HG02759 (cell line): ENCODE measurements at regions not wholly inside any gene's neighbourhood (a gene's known extent, or its start where the extent isn't known, plus 50 kb on each side); places are given as distances from the start of the nearest gene placed in this dataset.

Experiments
- ATAC-seq: cut with Tn5 transposase; IDR thresholded peaks from one replicate; pipeline ENCODE4 v1.9.1; 2021; ENCODE audit warnings: mild to moderate bottlenecking, moderate library complexity; ENCODE audit not compliant: unreplicated experiment

DNA sequence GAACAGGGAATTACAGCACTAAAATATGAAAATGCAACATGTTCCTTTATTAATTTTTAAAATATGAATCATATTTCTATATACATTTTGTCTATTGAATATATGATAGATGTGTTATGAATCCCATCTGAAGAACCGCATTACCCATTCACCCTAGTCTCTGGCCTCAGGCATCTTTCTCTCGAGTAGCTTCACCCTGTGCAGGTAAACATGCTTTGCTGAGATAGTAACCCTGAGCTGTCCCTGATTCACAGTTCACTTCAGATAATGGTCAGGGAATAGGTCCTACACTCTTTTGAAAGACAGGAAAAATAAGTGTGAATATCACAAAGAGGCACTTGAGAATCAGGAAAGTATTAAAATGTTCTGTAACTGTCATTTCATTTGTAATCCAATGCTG, 766.8 kb downstream of the IRX1 start:
- no peak for ATAC-seq

- no peak for ATAC-seq
Measured at GRCh38 chr5:4363045-4363444, 767.4 kb downstream of the IRX1 start.

DNA sequence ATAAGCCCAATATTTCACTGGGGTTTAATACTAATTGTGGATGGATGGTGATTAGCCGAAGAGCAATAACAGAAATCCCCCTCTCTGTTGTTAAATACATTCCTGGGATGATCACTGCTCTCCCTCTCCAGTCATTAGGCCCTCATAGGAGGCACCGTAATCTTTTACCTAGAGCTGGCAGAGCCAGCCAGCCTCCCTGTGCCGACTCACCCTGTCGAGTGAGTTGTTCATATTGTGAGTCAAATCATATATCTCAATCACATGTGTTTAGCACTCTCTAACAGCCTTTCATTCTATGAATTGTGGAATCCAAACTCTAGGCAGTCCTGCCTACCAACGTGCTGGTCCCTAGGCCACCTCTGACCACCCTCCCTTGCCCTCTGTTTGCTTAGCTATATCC, 771.0 kb downstream of the IRX1 start:
- ATAC-seq: no peak

DNA sequence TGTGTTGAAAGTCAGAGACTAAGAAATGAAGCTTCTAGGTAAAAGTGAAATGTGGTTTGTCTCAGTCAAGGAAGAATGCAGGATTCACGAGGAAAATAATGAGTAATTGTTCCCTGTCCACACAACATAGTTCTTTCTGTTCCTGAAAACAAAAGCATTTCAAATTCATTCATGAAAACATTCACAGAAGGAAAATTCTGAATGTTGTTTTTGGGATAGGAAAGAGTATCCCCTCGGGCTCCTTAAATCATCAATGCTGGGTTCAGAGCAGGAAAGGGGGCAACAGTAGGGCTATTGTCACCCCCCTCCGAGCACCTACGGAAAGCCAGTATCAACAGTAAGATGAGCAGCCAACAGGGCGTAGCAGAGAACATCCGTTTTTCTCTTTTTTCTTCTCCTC, 769.9 kb upstream of the ADAMTS16 start:
- ATAC-seq: no peak

GRCh38 chr5:4372481-4372880, 767.6 kb upstream of the ADAMTS16 start:
- no peak for ATAC-seq

DNA sequence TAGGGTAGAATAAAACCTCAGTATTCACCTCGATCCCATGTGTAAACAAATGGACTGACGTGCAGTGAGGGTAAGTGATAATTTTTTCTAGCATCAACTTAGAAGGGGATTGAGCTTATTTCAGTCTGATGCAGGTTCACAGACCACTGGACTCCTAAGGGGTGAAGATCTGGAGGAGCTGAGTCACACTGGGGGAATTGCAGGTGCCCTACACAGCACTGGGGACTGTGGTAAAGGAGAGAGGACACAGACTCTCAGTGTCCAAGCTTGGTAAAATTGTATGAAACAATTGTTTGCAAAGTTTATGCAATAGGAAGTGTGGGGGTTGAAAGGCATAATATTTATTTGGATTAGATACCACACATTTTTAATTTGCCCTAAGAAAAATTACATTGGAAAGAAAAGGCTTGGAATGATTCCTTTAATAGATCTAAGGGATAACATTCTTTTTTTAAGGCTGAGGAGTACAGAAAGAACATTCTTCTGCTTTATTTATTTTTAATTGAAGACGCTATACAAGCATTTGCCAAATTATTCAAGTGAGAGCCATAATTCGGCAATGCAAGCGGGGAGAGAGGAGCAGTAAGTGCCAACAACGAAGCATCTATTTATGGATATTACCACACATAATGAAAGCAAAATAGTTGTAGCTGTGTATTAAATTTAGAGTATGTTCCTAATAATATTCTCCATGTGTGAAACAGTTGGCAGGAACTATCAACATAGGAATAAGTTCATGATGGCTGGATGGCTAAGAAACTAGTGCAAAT, 766.9 kb upstream of the ADAMTS16 start:
- ATAC-seq: no peak

- ATAC-seq: no peak
Measured at GRCh38 chr5:4374866-4375265, 765.3 kb upstream of the ADAMTS16 start.

- no peak for ATAC-seq
Measured at GRCh38 chr5:4375640-4376039, 764.5 kb upstream of the ADAMTS16 start.

DNA sequence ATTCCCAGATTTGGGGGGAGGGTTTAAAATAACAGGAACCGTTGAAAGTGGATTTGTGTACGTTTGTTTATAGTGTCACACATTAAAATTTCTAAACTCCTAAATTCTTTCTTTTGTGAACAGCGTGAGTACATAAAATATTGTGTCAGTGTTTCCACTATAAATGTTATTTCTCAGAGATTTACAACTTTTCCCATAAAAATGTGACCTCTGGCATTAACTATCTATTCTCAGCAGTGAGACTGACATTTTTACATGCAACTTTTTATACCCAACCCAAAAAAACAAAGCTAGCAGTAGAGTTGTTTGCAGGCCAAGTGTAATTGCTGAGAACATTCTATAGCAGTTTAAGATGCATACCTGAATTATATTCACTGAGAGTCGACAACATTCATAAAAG, 757.0 kb upstream of the ADAMTS16 start:
- ATAC-seq: no peak

- ATAC-seq: no peak
Measured at GRCh38 chr5:4383518-4384198, 756.5 kb upstream of the ADAMTS16 start.

- ATAC-seq: no peak
Measured at GRCh38 chr5:4384649-4385048, 755.5 kb upstream of the ADAMTS16 start.

- no peak for ATAC-seq
Measured at GRCh38 chr5:4386152-4386551, 754.0 kb upstream of the ADAMTS16 start.

DNA sequence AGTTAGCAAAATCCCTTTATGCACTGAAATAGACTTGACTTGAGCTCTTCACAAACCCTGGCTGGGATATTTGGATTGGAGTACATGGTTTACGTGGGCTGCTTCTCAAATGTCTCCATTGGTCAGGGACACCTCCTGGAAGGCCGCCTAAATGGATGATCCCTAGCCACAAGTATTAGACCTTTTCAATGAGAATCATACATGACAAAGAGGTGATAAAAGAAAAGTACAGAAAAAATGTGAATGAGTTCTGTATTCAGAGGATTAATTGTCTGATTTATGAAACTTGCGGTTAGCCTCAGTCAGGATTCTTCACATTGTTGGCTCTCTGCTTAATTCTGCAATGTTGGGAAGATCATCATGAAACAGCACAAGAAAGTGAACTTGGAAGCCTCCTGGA, 752.8 kb upstream of the ADAMTS16 start:
- ATAC-seq: no peak

- no peak for ATAC-seq
Measured at GRCh38 chr5:4395752-4396151, 744.4 kb upstream of the ADAMTS16 start.

GRCh38 chr5:4405614-4406219, 734.4 kb upstream of the ADAMTS16 start:
- ATAC-seq: no peak

DNA sequence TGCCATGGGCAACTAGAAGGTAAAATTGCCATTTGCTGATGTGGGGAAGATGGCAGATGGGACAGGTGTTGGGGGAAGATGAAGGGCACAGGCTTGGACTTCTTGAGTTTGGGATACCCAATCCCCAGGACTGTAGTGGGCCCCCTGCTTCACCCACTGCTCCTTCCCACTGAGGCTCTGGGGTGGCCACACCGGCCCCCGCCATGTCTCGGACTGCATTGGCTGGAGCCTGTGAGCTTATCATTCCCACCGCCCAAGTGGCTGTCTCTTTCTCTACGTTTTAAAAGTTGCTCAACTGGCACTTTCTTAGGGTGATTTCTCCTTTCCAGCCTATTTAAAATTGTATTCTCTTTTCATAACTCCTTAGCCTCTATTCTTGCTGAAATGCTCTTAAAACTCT, 730.0 kb upstream of the ADAMTS16 start:
- no peak for ATAC-seq

DNA sequence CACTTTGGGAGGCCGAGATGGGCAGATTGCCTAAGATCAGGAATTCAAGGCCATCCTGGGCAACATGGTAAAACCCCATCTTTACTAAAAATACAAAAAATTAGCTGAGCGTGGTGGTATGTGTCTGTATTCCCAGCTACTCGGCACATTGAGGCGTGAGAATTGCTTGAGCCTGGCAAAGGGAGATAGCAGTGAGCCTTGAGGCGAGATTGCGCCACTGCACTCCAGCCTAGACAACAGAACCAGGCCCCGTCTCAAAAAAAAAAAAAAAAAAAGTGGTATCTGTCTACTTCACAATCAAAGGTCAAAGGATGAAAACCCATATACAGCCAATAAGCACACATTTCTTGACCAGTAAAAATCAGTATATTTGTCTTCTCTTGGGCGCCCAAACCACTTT, 728.5 kb upstream of the ADAMTS16 start:
- no peak for ATAC-seq

- ATAC-seq: no peak
Measured at GRCh38 chr5:4413996-4414395, 726.1 kb upstream of the ADAMTS16 start.

DNA sequence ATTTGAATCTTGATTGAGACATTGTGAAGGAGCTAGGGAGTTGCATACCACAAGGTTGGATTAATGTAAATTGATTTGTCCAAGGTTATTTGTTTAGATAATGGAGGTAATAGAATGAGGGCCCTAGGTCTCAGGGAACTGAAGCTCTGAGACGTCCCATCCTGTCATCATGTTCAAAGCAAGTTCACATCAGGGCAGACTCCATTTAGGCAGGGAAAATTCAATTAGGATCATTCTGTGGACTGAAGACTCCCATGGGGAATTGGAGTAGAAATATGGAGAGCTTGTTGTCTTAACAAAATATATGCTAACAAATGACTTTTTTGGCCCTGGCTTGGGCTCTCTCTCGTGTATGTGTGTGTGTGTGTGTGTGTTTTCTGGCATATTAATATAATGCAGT, 722.0 kb upstream of the ADAMTS16 start:
- ATAC-seq: no peak

DNA sequence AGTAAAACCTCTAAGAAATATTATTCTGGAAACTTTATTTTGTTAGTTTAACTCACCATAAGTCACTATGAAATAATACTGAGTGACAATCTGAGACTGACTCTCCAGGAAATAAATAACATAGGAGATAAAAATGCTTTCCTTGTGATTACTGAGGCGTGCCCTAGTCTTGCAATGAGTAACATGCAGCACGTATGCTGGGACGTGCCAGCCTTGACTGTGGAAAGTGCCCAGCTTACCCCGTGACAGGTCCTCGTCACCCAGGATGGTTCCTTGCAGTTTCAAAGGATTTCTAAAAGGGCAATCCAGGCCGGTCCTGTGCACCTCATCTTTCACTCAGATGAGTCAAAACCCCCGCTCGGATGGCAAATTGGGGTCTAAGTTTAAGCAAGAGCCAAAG, 720.8 kb upstream of the ADAMTS16 start:
- no peak for ATAC-seq

DNA sequence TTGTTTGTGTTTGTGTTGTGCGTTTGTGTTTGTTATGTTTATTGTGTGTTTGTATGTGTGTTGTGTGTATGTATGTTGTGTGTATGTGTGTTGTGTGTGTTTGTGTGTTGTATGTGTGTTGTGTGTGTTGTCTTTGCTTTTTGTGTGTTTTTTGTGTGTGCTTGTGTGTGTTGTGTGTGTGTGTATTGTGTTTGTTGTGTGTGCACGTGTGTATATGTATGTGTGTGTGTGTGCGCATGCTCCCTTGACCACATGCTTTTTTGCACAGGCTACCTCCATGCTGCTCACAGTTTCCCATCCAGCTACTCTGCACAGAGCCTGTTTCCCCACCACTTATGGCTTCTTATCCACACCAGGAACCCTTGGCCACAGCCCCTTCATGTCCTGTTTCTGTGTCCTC, 720.0 kb upstream of the ADAMTS16 start:
- no peak for ATAC-seq

DNA sequence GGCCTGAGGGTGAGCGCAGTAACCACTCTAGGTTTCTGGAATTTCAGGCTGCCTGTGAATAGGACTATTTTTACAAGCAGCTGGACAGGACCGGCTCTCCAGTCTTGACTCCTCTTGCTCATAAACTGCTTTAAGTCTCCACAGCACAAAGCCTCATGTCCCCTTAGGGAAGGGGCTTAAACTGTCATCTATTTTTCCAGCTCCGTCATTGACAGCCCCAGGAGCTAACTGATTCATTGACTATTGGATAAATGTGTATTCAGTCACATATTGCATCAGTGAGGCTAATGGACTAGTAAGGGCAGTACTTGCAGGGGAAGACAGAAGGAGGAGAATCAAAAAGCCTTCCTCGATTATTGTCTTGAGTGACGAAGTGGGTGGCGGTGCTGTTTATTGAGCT, 719.4 kb upstream of the ADAMTS16 start:
- no peak for ATAC-seq
